IPS DF 4.7 (cell line): ENCODE measurements at regions not wholly inside any gene's neighbourhood (a gene's known extent, or its start where the extent isn't known, plus 50 kb on each side); places are given as distances from the start of the nearest gene placed in this dataset.

Experiments used
- DNase-seq: peaks from one replicate; pipeline ENCODE4 v3.0.0-alpha.2; 2013; ENCODE audit warnings: low spot score; ENCODE audit errors: extremely low read depth

DNA sequence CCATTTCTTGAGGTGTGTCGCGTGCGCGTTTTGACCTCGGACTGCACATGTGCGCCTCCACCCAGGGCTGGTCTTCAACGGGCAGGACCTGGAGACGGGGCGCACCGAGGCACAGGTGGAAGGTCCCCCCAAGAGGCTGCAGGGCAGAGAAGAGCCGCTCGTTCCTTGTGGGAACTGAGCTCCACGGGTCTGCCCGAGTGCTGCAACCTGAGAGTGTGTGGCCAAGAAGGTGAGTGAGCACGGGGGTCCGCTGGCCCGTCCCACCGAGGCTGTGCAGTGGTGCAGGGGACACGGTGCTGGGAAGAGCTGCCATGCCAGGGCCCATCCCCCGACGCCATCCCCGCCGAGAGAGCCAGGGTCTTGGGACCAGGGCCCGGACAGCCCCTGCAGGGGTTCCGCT, 268.3 kb downstream of the GALR1 start:
- DNase-seq, result no peak

DNA sequence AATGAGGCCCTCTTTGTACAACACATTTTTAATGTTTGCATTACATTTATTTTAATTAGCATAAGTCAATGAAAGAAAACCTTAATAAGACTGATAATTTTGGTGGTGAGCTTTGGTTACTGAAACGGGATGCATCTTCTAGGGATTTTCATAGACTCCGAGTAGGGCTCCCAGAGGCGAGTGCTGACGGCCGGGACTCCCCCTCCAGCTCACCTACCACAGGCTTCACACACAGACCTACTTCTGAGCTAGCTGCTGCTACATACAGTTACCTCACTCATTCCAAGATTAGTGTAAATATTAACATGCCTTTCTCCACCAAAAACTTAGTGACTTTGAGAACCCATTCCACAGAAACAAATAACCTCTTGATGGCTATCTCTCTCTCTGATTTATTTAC, 271.1 kb downstream of the GALR1 start:
- no peak for DNase-seq

DNA sequence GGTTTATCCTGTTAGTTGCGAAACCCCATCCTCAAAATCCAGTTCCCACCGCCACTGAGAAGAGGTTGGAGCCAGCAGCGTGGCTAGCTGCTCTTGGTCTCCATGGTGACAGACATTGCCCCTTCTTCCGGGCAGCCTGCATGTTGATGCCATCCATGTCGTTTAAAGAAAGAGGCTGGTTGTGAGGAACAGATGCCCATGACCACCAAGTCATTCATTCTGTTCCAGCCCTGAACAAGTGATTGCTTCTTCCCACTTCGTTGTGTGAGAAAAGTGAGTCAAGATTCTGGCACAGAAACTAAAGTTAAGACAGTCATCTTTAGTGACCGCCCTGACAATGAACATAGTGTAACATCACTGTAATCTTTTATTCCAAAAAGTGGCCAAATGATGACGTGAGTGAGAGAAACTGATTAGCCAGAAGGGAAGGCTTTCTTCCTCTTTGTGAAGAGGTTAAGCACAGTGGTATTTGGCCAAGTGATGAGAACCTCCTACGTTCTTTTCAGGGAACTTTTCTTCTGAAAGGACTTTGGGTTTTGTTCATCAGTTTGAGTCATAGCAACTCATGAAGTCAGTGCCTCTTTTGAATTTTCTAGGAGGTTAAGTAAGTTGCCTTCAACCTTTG, 272.5 kb downstream of the GALR1 start:
- DNase-seq, result no peak

DNA sequence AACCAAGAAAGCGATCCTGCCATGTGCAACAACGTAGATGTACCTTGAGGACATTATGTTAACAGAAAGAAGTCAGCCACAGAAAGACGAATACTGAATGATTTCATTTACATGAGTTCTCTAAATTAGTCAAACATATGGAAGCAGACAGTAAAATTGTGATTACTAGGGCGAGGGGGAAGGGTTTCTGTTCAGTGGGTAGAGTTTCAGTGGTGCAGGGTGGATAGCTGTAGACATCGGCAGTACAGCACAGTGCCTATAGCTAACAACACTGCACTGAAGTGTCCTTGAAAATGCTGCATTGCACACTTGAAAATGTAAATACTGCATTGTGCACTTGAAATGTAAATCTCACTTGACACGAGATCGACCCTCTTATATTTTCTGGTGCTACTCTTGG, 275.3 kb downstream of the GALR1 start:
- no peak for DNase-seq

DNA sequence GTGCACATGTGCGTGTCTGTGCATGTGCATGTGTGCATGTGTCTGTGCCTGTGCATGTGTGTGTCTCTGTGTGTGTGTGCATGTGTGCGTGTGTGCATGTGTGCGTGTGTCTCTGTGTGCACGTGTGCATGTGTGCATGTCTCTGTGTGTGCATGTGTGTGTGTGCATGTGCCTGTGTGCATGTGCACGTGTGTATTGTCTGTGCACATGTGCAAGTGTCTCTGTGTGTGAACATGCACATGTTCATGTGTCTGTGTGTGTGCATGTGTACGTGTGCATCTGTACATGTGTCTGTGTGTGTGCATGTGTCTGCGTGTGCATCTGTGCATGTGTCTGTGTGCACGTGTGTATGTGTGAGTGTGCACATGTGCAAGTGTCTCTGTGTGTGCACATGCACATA, 277.3 kb downstream of the GALR1 start:
- no peak for DNase-seq

DNA sequence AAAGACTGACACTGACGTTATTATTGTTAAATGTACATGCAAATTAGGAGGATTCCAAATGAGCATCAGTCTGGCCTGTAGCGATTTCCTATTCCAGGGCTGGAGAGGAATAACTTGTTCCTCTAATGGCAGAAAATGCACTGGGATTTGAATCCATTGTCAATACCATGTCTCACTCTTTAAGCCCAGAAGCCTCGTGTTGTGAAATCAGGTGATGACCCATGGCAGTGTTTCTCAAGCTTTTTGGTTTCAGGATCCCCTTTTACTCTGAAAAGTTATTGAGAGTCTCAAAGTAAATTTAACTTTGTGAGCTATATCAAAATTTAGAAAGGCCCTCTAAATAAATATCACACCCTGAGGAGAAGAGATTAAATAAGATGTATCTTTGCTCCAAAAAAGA, 279.2 kb downstream of the GALR1 start:
- DNase-seq, result no peak

DNA sequence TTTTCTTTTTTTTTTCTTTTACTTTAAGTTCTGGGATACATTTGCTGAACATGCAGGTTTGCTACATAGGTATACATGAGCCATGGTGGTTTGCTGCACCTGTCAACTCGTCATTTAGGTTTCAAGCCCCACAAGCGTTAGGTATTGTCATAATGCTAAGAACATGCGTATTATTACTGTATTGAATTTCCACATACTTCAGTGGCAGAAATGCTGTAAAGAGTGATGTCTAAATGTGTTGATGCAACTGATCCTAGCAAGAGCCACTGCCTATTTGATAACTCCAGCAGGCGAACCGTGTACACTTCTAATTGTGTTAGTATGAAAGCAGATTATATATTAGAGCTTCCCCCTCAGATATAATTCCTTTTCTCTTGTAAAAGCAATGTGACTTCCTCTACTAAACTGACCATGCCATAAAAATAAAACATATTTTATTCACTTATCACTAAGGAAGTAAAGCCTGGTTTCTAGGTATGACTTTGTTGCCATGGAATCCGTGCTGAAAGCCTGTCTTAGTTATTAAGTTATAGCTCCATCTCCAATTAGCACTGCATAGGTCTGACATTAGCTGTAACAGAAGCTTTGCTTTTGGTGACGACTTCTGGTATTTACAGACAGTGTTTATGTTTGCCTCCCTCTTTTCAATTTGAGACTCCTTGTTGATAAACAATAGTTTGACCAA, 280.0 kb downstream of the GALR1 start:
- DNase-seq, result no peak

DNA sequence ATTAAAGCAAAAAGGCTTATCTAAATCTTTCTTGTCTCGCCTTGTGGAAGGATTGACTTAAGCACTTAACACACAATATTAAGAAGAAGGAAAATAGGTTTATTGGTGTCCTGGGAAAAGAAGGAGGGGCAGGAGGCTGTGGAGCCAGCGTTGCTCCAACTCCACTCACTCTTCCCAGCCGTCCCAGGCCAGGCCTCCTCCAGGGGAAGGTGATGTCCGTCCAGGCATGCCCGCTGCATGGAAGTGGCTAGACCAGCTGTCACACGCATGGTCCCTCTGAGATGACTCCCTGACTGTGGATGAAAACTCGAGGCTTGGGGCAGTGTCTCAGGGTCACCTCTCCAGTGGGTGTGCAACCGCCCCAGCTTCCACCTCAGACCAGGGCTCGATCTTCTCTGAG, 281.1 kb downstream of the GALR1 start:
- no peak for DNase-seq

DNA sequence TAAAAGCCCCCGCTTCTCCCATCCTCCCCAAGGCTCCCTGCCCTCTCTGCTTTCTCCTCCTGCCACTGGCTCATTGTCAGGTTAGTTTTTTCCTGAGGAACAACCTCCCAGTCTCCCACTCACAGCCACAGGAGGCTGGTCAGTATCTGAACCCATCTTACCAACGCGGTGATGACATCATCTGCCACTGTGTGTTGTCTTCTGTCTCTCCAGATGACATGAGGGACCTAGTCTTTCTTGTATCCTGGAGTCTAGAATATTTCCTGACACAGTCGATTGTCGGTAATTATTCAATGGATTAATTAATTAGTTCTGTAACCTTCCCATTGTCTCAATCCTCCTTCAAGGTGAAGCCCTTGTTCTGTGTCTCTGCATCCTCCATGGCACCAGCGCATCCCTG, 290.2 kb downstream of the GALR1 start:
- DNase-seq, result no peak

DNA sequence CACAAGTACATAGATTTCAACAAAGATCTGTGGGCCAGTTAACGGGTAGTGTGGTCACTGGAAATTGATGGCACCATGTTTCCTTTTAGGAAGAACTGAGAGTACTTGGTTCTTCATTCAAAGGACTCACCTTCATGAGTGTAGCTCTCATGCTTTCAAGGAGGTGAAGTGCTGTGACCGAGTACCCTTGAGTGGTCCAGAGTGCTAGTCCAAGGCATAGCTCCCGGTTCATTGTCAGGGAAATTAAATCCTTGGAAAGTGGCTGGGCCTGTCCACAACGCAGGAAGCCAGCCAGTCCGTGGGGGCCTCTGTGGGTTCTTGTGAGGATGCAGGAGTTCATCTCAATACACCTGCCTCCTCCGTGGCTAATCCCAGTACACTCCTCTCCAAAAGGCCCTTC, 295.1 kb downstream of the GALR1 start:
- DNase-seq, result no peak

DNA sequence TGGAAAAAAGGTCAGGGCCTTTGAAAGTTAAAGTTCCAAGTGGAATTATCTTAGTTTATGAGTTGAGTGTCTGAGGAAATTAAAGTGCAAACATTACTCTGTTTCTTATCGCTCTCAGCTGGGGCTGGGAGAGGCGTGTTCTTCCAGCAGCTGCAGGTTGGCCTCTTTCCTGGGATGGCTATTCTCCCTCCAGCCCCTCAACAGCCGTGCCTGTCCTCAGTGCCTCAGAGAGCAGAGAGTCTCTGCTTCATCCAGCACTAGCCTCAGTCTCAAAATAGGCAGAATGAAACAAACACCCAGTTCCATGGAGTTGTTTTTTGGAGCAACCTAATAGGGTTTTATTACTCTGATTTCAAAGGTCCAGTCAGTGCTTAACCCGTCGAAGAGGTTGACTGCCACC, 298.1 kb downstream of the GALR1 start:
- DNase-seq, result no peak

DNA sequence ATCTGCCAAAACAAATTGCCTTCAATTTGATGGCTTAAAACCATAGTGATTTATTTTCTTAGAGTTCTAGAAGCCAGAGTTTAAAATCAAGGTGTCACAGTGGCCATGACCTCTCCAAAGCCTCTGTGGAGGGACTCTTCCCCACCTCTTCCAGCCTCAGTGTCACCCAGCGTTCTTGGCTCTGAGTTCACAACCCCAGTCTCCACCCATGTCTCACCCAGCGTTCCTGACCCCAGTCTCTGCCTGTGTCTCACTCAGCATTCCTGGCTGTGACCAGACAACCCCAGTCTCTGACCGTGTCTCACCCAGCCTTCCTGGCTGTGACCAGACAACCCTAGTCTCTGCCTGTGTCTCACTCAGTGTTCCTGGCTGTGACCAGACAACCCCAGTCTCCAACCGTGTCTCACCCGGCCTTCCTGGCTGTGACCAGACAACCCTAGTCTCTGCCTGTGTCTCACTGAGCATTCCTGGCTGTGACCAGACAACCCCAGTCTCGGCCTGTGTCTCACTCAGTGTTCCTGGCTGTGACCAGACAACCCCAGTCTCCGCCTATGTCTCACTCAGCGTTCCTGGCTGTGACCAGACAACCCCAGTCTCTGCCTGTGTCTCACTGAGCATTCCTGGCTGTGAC, 299.3 kb downstream of the GALR1 start:
- no peak for DNase-seq

DNA sequence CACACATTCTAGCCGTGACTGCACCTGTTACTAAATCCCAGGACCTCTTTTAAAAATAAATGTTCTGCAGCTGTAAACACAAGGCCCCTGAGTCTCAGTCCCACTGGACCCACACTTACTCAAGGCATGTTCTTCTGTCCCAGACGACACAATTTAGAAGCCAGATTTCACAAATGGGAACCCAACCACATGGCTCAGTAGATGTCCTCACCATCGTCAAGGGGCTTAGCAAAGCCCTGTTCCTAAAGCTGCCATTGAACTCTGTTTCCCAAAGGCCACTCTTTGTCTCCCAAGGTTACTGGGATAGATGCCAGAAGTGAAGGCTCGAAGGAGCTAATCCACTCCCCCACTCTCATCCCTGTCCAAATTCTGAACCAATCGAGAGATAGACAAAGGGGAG, 301.0 kb downstream of the GALR1 start:
- DNase-seq, result no peak

DNA sequence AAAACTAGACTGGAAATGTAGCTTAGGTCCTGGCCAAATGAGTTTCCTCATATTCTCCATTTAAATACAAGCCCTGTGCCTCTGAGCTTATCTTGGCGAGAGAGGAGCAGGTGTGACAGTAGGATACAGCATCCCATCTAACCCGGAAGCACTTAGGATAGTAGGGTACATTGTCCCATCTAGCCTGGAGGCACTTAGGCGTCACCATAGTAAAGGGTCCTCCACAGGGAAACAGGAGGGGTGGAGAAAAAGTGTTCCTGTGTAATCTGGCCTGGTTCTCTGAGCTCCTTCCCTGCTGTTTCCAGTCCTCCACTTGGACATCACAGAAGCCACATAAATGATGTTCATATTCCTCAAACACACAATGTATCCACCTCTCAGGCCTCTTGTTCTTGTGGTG, 301.4 kb downstream of the GALR1 start:
- no peak for DNase-seq

DNA sequence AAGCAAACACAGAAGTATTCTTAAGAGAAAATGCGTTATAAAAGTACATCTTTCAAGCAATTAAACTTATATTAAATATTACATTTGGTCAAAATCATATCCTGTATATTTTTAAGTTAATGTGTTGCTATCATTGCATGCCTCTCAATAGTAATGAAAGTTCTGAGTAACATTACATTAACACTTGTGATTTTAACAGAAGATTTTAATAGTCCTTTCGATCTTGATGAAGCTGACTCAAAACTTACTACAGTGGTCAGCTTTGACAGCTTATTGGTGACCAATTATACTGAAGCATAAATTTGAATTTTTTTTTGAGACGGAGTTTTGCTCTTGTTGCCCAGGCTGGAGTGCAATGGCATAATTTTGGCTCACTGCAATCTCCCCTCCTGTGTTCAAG, 303.3 kb downstream of the GALR1 start:
- no peak for DNase-seq

DNA sequence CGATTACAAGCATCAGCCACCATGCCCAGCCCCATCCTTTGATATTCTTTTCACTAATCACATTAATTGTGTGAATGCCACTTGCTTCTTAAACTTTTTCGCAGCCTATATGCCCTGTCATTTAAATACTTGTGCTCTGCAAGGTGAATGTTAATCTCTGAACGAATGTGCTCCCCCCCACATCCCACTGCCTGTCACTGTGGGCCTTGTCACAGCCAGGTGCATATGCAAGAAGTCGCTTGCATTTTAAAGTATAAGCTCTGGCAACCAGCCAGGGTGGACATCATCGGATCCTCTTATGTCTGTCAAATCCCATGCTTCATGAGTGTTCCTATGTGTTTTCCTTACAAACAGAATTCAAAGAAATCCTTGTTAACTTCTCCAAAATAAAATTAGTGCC, 304.4 kb downstream of the GALR1 start:
- DNase-seq, result no peak

DNA sequence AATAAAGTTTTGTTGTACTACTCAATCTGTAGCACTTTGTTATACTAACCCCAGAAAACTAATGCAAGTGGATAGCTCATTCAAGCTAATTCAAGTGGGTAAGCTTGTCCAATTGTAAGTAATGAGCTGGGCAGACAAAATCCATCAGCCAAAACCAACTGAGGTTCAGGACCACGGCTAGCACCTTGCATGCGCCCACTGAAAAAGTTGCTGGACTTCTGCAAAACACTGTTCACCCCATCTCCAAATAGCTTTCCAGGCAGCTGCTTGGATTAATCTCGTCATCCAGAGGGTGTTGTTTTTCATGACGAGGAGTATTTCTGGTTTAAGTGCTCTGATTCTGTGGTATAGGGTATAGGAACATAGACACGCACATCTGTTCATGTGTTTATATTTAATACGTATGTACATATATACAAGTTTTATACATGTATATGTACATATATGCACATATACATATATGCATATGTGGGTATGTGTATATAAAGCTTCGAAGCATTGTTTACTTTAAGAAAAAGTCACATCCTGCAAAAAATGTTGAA, 307.5 kb downstream of the GALR1 start:
- DNase-seq, result no peak

DNA sequence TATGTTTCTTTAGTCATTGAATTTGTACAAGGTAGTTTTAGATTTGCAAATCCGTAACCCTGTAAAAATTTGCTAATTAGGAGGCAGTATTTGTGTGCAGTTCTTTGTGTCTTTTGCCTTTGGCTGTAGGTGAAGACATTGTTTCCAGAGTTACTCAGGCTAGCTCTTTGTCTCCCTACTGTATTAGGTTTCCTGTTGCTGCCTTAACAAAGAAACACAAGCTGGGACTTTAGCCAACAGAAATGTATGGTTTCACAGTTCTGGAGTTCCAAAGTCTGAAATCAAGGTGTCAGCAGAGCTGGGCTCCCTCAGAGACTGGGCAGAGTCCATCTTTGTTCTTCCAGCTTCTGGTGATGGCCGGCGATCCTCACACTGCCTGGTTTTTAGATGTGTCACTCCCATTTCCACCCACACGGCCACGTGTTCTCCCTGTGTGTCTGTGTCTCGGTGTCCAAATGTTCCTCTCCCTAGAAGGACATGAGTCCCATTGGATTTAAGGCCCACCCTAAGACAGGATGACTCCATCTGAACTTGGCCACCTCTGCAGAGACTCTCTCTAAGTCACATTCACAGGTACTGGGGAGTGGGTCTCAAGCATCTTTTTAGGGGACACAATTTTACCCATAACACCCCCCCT, 309.7 kb downstream of the GALR1 start:
- no peak for DNase-seq

DNA sequence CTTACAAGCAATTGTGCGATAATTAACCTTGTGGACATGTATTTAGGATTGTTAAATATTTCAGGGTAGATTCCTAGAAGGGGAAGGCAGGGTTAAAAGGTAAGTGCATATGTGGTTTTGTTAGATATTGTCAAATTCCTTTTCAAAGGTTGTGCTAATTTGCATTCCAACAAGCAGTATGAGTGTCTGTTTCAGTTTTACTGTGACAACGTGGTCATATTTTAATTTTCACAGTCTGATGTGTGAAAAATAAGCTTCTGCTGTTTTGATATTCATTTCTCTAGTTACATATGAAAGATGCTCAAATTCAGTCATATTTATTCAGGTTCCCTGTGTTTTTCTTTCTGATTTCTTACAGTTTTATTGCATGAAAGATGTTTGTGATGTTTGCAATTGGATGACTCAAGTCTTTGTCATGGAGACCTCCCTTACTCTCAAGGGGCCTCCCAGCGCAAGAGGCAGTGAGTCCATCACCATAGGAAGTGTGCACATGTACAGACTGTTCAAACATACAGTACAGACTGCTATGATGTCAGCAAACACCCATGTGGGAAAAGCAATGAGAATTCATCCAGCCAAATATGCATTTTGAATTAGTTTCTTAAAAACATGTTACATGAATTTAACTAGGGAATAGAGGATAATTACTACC, 310.8 kb downstream of the GALR1 start:
- DNase-seq, result no peak

DNA sequence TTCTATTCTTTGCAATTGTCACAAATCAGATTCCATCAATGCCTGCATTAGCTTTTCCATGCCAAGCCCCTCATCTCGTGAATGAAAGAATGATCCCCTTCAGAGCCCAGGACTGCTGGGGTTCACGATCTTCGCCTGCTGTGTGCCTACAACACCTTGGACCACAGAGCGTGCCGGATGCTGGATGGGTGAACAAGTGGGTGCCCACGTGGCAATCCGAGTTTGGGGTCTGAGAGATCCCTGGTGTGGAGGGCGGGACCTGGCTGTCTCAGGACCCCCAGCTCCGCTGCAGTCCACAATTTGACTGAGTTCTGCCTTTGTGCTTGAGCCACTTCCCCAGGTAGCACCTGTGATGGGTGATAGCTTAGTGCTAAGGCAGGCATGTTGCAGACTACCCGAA, 317.0 kb downstream of the GALR1 start:
- no peak for DNase-seq

DNA sequence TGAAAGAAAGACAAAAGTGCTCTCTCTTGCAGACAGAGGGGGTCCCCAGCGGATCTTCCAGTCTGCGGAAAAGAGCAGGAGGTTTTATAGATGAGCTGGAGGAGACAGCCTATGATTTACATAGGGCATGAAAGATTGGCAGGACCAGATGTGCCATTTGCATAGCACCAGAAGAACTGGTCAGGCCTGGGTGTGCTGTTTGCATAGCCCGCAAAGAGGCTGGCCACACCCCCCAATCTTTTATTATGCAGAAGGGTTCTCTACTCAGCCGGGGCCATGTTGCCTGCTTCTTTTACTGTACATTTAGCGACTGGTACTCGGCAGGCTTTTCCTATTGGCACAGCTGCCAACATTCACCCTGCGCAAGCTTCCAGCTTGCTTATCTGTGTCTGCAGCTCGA, 317.6 kb downstream of the GALR1 start:
- no peak for DNase-seq

DNA sequence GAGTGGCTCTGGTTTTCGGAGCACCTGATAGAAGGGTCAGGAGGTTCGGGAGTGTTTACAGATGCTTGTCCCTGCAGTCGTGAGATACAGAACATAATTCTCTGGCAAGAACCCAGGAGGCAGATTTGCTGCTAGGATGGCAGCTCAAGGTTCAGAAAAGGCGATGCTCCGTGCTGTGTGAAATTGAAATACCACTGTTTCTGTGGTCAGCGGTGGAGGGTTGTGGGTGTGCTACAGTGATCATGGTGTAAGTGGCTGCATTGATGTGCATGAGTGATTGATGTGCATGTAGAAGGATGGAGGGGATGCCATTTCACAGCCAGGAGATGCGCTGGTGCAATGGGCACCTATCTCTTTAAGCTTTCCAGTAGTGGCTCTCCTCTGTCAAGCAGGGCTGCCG, 322.1 kb downstream of the GALR1 start:
- DNase-seq, result no peak
